Breast epithelium (tissue), 3 donors: ENCODE measurements at regions not wholly inside any gene's neighbourhood (a gene's known extent, or its start where the extent isn't known, plus 50 kb on each side); places are given as distances from the start of the nearest gene placed in this dataset.

Source experiments
- POLR2A ChIP-seq: fragments of 450-650 bp; IDR thresholded peaks from one replicate; pipeline ENCODE4 v1.6.1; 2016; ENCODE audit warnings: antibody characterized with exemption, mild to moderate bottlenecking, moderate library complexity
- POLR2AphosphoS5 ChIP-seq, 3 donors: sonication (generic); formaldehyde crosslinking; IDR thresholded peaks; one replicate each; pipeline ENCODE4 v1.6.1; 2017; ENCODE audit warnings: antibody characterized with exemption in 3 of 3

GRCh38 chr22:48602805-48603518 is 1224.7 kb downstream of the BRD1 start:
- TF ChIP-seq POLR2AphosphoS5 (IDR thresholded peaks at IDR 0.05): no peak
- TF ChIP-seq POLR2A: no peak
